A549 (cell line): ENCODE measurements at regions not wholly inside any gene's neighbourhood (a gene's known extent, or its start where the extent isn't known, plus 50 kb on each side); places are given as distances from the start of the nearest gene placed in this dataset.

Source experiments
- ATAC-seq, 2 experiments: fragments of 200-7000 bp in 1 of 2; fragments of >200 bp in 1 of 2; cut with Nextera tagmentation in 1 of 2; cut with Tn5 transposase in 1 of 2; 3 replicates each; pipeline versions ENCODE4 v1.8.0 to v1.9.1; 2018 to 2020; ENCODE audit warnings: mild to moderate bottlenecking in 1 of 2, moderate library complexity in 1 of 2
- CTCF ChIA-PET: fragments of 300-600 bp; sonication (Branson Sonifier 250); formaldehyde crosslinking; extraction: SDS; loops from one replicate; lab custom pipeline; 2021; ENCODE audit warnings: antibody characterized with exemption, inconsistent platforms; lab: Yijun Ruan, JAX
- POLR2A ChIA-PET: fragments of 350-600 bp; formaldehyde crosslinking; extraction: SDS; loops from one replicate; lab custom pipeline; 2021; ENCODE audit warnings: antibody characterized with exemption, inconsistent platforms; lab: Yijun Ruan, JAX
- DNase-seq, 2 experiments: peaks; one replicate each; pipeline versions ENCODE4 v3.0.0 to v3.0.0-alpha.2; 2011 to 2016; ENCODE audit warnings: low read depth in 1 of 2, low spot score in 1 of 2
- FAIRE-seq: peaks from 2 replicates; lab custom pipeline; 2011; peaks lifted over from hg19 to GRCh38; lab: Jason Lieb, UNC
- H3K27ac ChIP-seq, 2 experiments: fragments of >200 bp; sonication (Bioruptor Twin); formaldehyde crosslinking; 3 replicates each; pipeline ENCODE4 v1.5.1; 2016 to 2017
- H3K4me1 ChIP-seq: fragments of >200 bp; sonication (Bioruptor Twin); formaldehyde crosslinking; 3 replicates; pipeline ENCODE4 v1.6.1; 2016
- H3K4me2 ChIP-seq: fragments of >200 bp; sonication (Bioruptor Twin); formaldehyde crosslinking; 3 replicates; pipeline ENCODE4 v1.6.1; 2016
- H3K4me3 ChIP-seq: fragments of >200 bp; sonication (Bioruptor Twin); formaldehyde crosslinking; 3 replicates; pipeline ENCODE4 v1.5.1; 2016
- H3K9me3 ChIP-seq: fragments of >200 bp; sonication (Bioruptor Twin); formaldehyde crosslinking; 3 replicates; pipeline ENCODE4 v1.6.1; 2016
- BHLHE40 ChIP-seq: IDR thresholded peaks from 2 replicates; pipeline ENCODE4 v1.6.1; 2012; ENCODE audit warnings: low read depth, low read length, inconsistent platforms
- CBX8 ChIP-seq: fragments of 200-600 bp; sonication (generic); IDR thresholded peaks from 2 replicates; pipeline ENCODE4 v1.6.1; 2016
- CEBPB ChIP-seq, 2 experiments: fragments of >200 bp in 1 of 2; sonication (Bioruptor Twin) in 1 of 2; formaldehyde crosslinking in 1 of 2; IDR thresholded peaks; 2 replicates each; pipeline ENCODE4 v1.6.1; 2012 to 2016
- EHF ChIP-seq: fragments of 250-450 bp; sonication (Bioruptor Pico); IDR thresholded peaks from 2 replicates; pipeline ENCODE4 v1.5.0; 2020; ENCODE audit warnings: mild to moderate bottlenecking
- EHMT2 ChIP-seq: fragments of 200-600 bp; sonication (generic); IDR thresholded peaks from 2 replicates; pipeline ENCODE4 v1.6.1; 2016; ENCODE audit warnings: antibody characterized with exemption, low read depth, mild to moderate bottlenecking, moderate library complexity
- EP300 ChIP-seq, 2 experiments: fragments of >200 bp; sonication (Bioruptor Twin); formaldehyde crosslinking; IDR thresholded peaks; 2 replicates in 1 of 2; 3 replicates in 1 of 2; pipeline ENCODE4 v1.6.1; 2016 to 2017
- ESRRA ChIP-seq: fragments of 150-350 bp; IDR thresholded peaks from 2 replicates; pipeline ENCODE4 v1.6.1; 2014; ENCODE audit warnings: mild to moderate bottlenecking, low read length, borderline replicate concordance
- FOSB ChIP-seq: fragments of 250-450 bp; sonication (Bioruptor Pico); IDR thresholded peaks from 2 replicates; pipeline ENCODE4 v1.5.0; 2020; ENCODE audit warnings: mild to moderate bottlenecking, moderate library complexity
- FOSL2 ChIP-seq, 2 experiments: fragments of 450-650 bp in 1 of 2; fragments of >200 bp in 1 of 2; sonication (Bioruptor Twin) in 1 of 2; formaldehyde crosslinking; IDR thresholded peaks; 2 replicates each; pipeline versions ENCODE4 v1.5.0 to v1.6.1; 2016 to 2020; ENCODE audit warnings: mild to moderate bottlenecking in 1 of 2, moderate library complexity in 1 of 2
- HDAC2 ChIP-seq: fragments of 200-600 bp; sonication (generic); IDR thresholded peaks from 2 replicates; pipeline ENCODE4 v1.6.1; 2016
- HMGXB4 ChIP-seq: fragments of 250-450 bp; sonication (Bioruptor Pico); IDR thresholded peaks from 2 replicates; pipeline ENCODE4 v1.5.0; 2021; ENCODE audit warnings: mild to moderate bottlenecking, moderate library complexity, borderline replicate concordance
- HOXA7 ChIP-seq: fragments of 250-450 bp; sonication (Bioruptor Pico); IDR thresholded peaks from 2 replicates; pipeline ENCODE4 v1.5.0; 2020; ENCODE audit warnings: mild to moderate bottlenecking, moderate library complexity
- HOXB5 ChIP-seq: fragments of 250-450 bp; sonication (Bioruptor Pico); IDR thresholded peaks from 2 replicates; pipeline ENCODE4 v1.5.0; 2020; ENCODE audit warnings: mild to moderate bottlenecking, moderate library complexity
- JUN ChIP-seq, 2 experiments: fragments of >200 bp; sonication (Bioruptor Twin); formaldehyde crosslinking; IDR thresholded peaks; 2 replicates in 1 of 2; 3 replicates in 1 of 2; pipeline ENCODE4 v1.6.1; 2016 to 2017
- JUNB ChIP-seq: fragments of >200 bp; sonication (Bioruptor Twin); formaldehyde crosslinking; IDR thresholded peaks from 2 replicates; pipeline ENCODE4 v1.6.1; 2016
- MAFK ChIP-seq: fragments of 450-650 bp; IDR thresholded peaks from 2 replicates; pipeline ENCODE4 v1.6.1; 2014; ENCODE audit not compliant: partially characterized antibody
- MAX ChIP-seq: IDR thresholded peaks from 2 replicates; pipeline ENCODE4 v1.6.1; 2012
- MYC ChIP-seq: IDR thresholded peaks from 2 replicates; pipeline ENCODE4 v1.6.1; 2012; ENCODE audit warnings: mild to moderate bottlenecking, inconsistent platforms, low read length, improper control_type of control experiment, borderline replicate concordance
- NFE2L2 ChIP-seq: fragments of 150-350 bp; conservative IDR thresholded peaks from 2 replicates; pipeline ENCODE4 v1.6.1; 2014; ENCODE audit warnings: low read length
- POLR2AphosphoS2 ChIP-seq: conservative IDR thresholded peaks from 2 replicates; pipeline ENCODE4 v1.6.1; 2012; ENCODE audit warnings: low read length, improper control_type of control experiment, inconsistent platforms
- RAD21 ChIP-seq, 2 experiments: fragments of >200 bp in 1 of 2; sonication (Bioruptor Twin) in 1 of 2; formaldehyde crosslinking in 1 of 2; IDR thresholded peaks in 1 of 2; conservative IDR thresholded peaks in 1 of 2; 2 replicates in 1 of 2; 3 replicates in 1 of 2; pipeline ENCODE4 v1.6.1; 2012 to 2018; ENCODE audit warnings: inconsistent platforms in 1 of 2
- RCOR1 ChIP-seq: fragments of 150-350 bp; IDR thresholded peaks from 2 replicates; pipeline ENCODE4 v1.6.1; 2014; ENCODE audit warnings: antibody characterized with exemption, low read length, low read depth
- RFX5 ChIP-seq: fragments of 450-650 bp; IDR thresholded peaks from 2 replicates; pipeline ENCODE4 v1.7.1; 2014; ENCODE audit warnings: antibody characterized with exemption, mild to moderate bottlenecking, moderate library complexity
- SMC3 ChIP-seq: fragments of >200 bp; sonication (Bioruptor Twin); formaldehyde crosslinking; IDR thresholded peaks from 3 replicates; pipeline ENCODE4 v1.6.1; 2018; ENCODE audit warnings: inconsistent platforms
- TFCP2L1 ChIP-seq: fragments of 250-450 bp; sonication (Bioruptor Pico); IDR thresholded peaks from 2 replicates; pipeline ENCODE4 v1.5.0; 2021; ENCODE audit warnings: mild to moderate bottlenecking
- TP53 ChIP-seq: fragments of 250-450 bp; sonication (Bioruptor Pico); IDR thresholded peaks from 2 replicates; pipeline ENCODE4 v1.5.0; 2021; ENCODE audit warnings: mild to moderate bottlenecking, moderate library complexity
- USF2 ChIP-seq: fragments of 450-650 bp; IDR thresholded peaks from 2 replicates; pipeline ENCODE4 v1.6.1; 2014; ENCODE audit warnings: antibody characterized with exemption
- ZFP36 ChIP-seq: fragments of 450-650 bp; IDR thresholded peaks from 2 replicates; pipeline ENCODE4 v1.6.1; 2014; ENCODE audit warnings: borderline replicate concordance; ENCODE audit not compliant: partially characterized antibody
- ZNF302 ChIP-seq: fragments of 250-450 bp; sonication (Bioruptor Pico); IDR thresholded peaks from 2 replicates; pipeline ENCODE4 v1.9.0; 2021; ENCODE audit warnings: inconsistent platforms, mild to moderate bottlenecking, moderate library complexity
- ZSCAN20 ChIP-seq: fragments of 250-450 bp; sonication (Bioruptor Pico); IDR thresholded peaks from 2 replicates; pipeline ENCODE4 v1.8.0; 2022; ENCODE audit warnings: mild to moderate bottlenecking, moderate library complexity
- WGBS: methylation state at CpG from one replicate; pipeline ENCODE4 v1.1.6; 2017; ENCODE audit errors: missing lambda C conversion rate; 5-methylcytosine and 5-hydroxymethylcytosine counted together
- TF ChIP-seq, protein P1 (sequence below): IDR thresholded peaks from 2 replicates; pipeline ENCODE4 v1.6.1; 2012

DNA sequence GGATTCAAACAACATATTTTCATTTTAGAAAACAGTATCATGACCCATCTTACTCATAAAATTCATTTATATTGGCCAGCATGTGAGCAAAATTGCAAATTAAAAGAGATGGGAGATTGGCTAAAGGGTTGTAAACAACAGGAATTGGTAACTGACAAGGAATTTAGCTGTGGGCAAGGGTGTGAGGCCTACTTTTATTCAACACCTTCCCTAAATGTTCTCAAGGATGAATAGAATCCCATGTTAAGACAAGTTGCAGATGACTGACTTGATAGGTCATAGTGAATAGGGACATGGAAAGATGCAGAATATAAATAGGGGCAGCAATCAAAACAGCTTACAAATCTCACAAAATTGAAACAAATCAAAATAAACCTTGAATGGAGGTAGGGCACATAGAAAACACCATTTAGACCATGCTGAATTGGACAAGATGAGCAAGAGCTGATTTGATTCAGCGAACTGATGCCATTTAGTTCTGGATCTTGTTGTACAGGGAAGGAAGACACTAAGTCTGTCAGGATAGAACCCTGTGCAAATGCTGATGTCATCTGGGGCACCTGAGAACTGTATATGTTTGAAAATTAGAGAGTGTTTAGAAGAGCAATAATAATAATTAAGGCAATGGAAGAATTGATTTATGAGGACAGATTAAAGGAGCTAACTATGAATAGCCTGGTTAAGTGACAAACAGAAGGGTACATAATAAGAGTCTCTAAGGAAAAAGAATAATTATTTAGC lies 509.7 kb downstream of the ZEB2 start:
- peaks cover 9% of the 10 kb centered on the region for H3K4me1 ChIP-seq
- H3K9me3 ChIP-seq, result no peaks in the 10 kb centered on the region
- no peak overlapping the region for H3K4me3 ChIP-seq
- CTCF ChIA-PET, result no interaction called here
- H3K27ac ChIP-seq, result no peak overlapping the region
- no peak overlapping the region for H3K4me2 ChIP-seq
- WGBS, result 92% methylated on average over 1 of the region's 1 CpG
- no peak for FAIRE-seq
- DNase-seq, result no peak
- no peak for TF ChIP-seq RFX5
- TF ChIP-seq JUN (IDR thresholded peaks at IDR 0.05), result no peak
- no peak for TF ChIP-seq TFCP2L1 (CRISPR knock-in tag)
- no peak for TF ChIP-seq USF2
- no peak for TF ChIP-seq FOSB (CRISPR knock-in tag)
- TF ChIP-seq MAFK, result no peak
- TF ChIP-seq HOXA7 (CRISPR knock-in tag), result no peak
- TF ChIP-seq EHMT2, result no peak
- TF ChIP-seq BHLHE40, result no peak
- TF ChIP-seq MAX, result no peak
- TF ChIP-seq CBX8, result no peak
- no peak for TF ChIP-seq MYC
- no peak for TF ChIP-seq ZFP36
- TF ChIP-seq, protein P1, sequence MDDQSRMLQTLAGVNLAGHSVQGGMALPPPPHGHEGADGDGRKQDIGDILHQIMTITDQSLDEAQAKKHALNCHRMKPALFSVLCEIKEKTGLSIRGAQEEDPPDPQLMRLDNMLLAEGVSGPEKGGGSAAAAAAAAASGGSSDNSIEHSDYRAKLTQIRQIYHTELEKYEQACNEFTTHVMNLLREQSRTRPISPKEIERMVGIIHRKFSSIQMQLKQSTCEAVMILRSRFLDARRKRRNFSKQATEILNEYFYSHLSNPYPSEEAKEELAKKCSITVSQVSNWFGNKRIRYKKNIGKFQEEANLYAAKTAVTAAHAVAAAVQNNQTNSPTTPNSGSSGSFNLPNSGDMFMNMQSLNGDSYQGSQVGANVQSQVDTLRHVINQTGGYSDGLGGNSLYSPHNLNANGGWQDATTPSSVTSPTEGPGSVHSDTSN, result no peak
- TF ChIP-seq POLR2AphosphoS2, result no peak
- no peak for TF ChIP-seq HMGXB4 (CRISPR knock-in tag)
- no peak for TF ChIP-seq EHF (CRISPR knock-in tag)
- TF ChIP-seq HDAC2, result no peak
- TF ChIP-seq RAD21 (conservative IDR thresholded peaks at IDR 0.05 in 1 of 2, IDR thresholded peaks at IDR 0.05 in 1 of 2), result no peak
- no peak for TF ChIP-seq RCOR1
- POLR2A ChIA-PET, result no interaction called here
- no peak for ATAC-seq

DNA sequence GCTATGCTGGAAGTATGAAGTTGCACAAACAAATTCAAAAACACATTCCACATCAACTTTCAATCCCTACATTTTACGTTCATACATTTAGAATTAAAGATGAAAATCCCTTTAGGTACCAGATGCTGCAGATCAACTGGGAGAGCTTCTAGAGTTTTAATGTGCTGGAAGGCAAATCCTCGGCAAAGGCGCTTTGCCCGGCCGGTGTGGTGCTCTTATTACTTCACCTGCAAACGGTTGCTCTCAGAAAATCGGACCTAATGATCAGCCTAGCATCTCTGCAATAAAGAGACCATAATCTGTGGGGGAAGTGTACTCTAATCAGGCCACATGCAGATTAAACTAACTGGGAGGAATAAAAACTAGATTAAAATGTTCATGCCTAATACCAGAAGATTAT lies 513.8 kb downstream of the ZEB2 start:
- POLR2A ChIA-PET, result no interaction called here
- FAIRE-seq, result no peak
- no peak for DNase-seq
- H3K27ac ChIP-seq, result no peak overlapping the region
- ATAC-seq, result no peak
- no peaks in the 10 kb centered on the region for H3K9me3 ChIP-seq
- TF ChIP-seq ZNF302 (CRISPR knock-in tag) (no peak), NFE2L2 (no peak), CBX8 (no peak)
- TF ChIP-seq, all 56 proteins: peak for 0
- WGBS, result 90% methylated on average over 7 of the region's 7 CpGs
- CTCF ChIA-PET, result interaction anchor here (0.6 kb wide), 1 partner anchor 29 kb away, joined by 3 read pairs; no protein-coding TSS in a partner anchor
- H3K4me2 ChIP-seq, result no peak overlapping the region
- no peak overlapping the region for H3K4me3 ChIP-seq
- H3K4me1 ChIP-seq, result no peaks in the 10 kb centered on the region

DNA sequence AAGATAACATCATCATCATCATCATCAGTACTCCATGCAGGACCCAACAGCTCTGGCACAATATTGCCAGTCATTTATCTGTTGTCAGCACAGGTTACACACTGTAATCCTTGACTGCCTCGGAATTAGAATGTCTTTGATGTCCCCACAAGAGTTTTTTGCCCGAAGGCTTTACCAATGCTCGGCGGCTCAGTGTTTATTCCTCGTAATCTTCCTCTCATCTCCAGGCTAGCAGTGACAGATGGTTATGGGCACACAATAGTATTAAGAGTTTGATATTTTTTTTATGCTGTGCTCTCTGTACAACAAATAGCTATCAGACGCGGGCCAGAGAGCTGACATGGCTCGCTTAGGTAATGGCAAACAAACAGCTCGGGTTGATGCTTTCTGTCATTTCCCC lies 515.2 kb downstream of the ZEB2 start:
- ATAC-seq, result no peak
- DNase-seq, result no peak
- no peak overlapping the region for H3K27ac ChIP-seq
- no peaks in the 10 kb centered on the region for H3K4me1 ChIP-seq
- POLR2A ChIA-PET, result no interaction called here
- FAIRE-seq, result no peak
- CTCF ChIA-PET, result no interaction called here
- no peak overlapping the region for H3K4me2 ChIP-seq
- TF ChIP-seq TP53 (CRISPR knock-in tag) (no peak), HOXA7 (CRISPR knock-in tag) (no peak), JUNB (no peak), CEBPB (IDR thresholded peaks at IDR 0.05) (no peak), FOSL2 (IDR thresholded peaks at IDR 0.05) (no peak), FOSL2 (CRISPR knock-in tag; IDR thresholded peaks at IDR 0.05) (no peak), EHMT2 (no peak), MAX (no peak), RFX5 (no peak), SMC3 (no peak), ESRRA (no peak), EP300 (IDR thresholded peaks at IDR 0.05) (no peak), RCOR1 (no peak), HOXB5 (CRISPR knock-in tag) (no peak), NFE2L2 (no peak), HDAC2 (no peak), ZSCAN20 (CRISPR knock-in tag) (no peak)
- 75% methylated on average over 9 of the region's 9 CpGs for WGBS
- no peak overlapping the region for H3K4me3 ChIP-seq
- no peaks in the 10 kb centered on the region for H3K9me3 ChIP-seq
